HG03342 (cell line): ENCODE measurements at regions not wholly inside any gene's neighbourhood (a gene's known extent, or its start where the extent isn't known, plus 50 kb on each side); places are given as distances from the start of the nearest gene placed in this dataset.

Source experiments
- ATAC-seq: cut with Tn5 transposase; IDR thresholded peaks from one replicate; pipeline ENCODE4 v1.9.1; 2021; ENCODE audit warnings: mild to moderate bottlenecking, moderate library complexity; ENCODE audit not compliant: unreplicated experiment

GRCh38 chr9:105828171-105828570 lies 133.8 kb downstream of the TMEM38B start:
- no peak for ATAC-seq

GRCh38 chr9:105828596-105829213 lies 134.4 kb downstream of the TMEM38B start:
- no peak for ATAC-seq

- ATAC-seq = no peak
These were observed 136.1 kb downstream of the TMEM38B start for GRCh38 chr9:105830461-105830860.

GRCh38 chr9:105832096-105832710 lies 137.9 kb downstream of the TMEM38B start:
- ATAC-seq = no peak

GRCh38 chr9:105833271-105833975 lies 139.1 kb downstream of the TMEM38B start:
- no peak for ATAC-seq

- ATAC-seq = no peak
These were observed 140.1 kb downstream of the TMEM38B start for GRCh38 chr9:105834404-105834803.

GRCh38 chr9:105835721-105836120 lies 141.4 kb downstream of the TMEM38B start:
- ATAC-seq = no peak

- no peak for ATAC-seq
These were observed 142.8 kb downstream of the TMEM38B start for GRCh38 chr9:105836936-105837660.

GRCh38 chr9:105841562-105841961 lies 147.2 kb downstream of the TMEM38B start:
- no peak for ATAC-seq

GRCh38 chr9:105842023-105842644 lies 147.8 kb downstream of the TMEM38B start:
- ATAC-seq = no peak

GRCh38 chr9:105846825-105847224 lies 152.5 kb downstream of the TMEM38B start:
- ATAC-seq = no peak

GRCh38 chr9:105850852-105851500 lies 156.6 kb downstream of the TMEM38B start:
- no peak for ATAC-seq

GRCh38 chr9:105854026-105854782 lies 159.9 kb downstream of the TMEM38B start:
- no peak for ATAC-seq

- ATAC-seq = no peak
These were observed 160.7 kb downstream of the TMEM38B start for GRCh38 chr9:105854783-105855724.

GRCh38 chr9:105855987-105856386 lies 161.6 kb downstream of the TMEM38B start:
- ATAC-seq = no peak

GRCh38 chr9:105858006-105858690 lies 163.8 kb downstream of the TMEM38B start:
- ATAC-seq = no peak

- ATAC-seq = no peak
These were observed 164.5 kb downstream of the TMEM38B start for GRCh38 chr9:105858877-105859276.

GRCh38 chr9:105859428-105860091 lies 165.2 kb downstream of the TMEM38B start:
- peak; percentile 50 for ATAC-seq
